GM12878 (cell line): ENCODE measurements at regions not wholly inside any gene's neighbourhood (a gene's known extent, or its start where the extent isn't known, plus 50 kb on each side); places are given as distances from the start of the nearest gene placed in this dataset.

Experiments
- ATAC-seq: fragments of 200-7000 bp; cut with Tn5 transposase; 3 replicates; pipeline ENCODE4 v1.9.1; 2020; ENCODE audit warnings: mild to moderate bottlenecking, moderate library complexity
- BruUV-seq: library from RNA; stranded (reverse); fragments of 400-500 nt; replicated peaks from 2 replicates; lab custom pipeline; 2021; lab: Mats Ljungman, UMichigan
- CTCF ChIA-PET: fragments of 300-600 bp; sonication (Branson Sonifier 250); formaldehyde crosslinking; extraction: SDS; loops from one replicate; lab custom pipeline; 2021; ENCODE audit warnings: inconsistent platforms; lab: Yijun Ruan, JAX
- POLR2A ChIA-PET: fragments of 350-600 bp; formaldehyde crosslinking; extraction: SDS; loops from one replicate; lab custom pipeline; 2021; ENCODE audit warnings: inconsistent platforms; lab: Charles Lee
- RAD21 ChIA-PET: fragments of 300-600 bp; sonication (Branson Sonifier 250); formaldehyde crosslinking; loops from one replicate; lab custom pipeline; 2023; ENCODE audit warnings: antibody characterized with exemption; ENCODE audit not compliant: unreplicated experiment; lab: Charles Lee
- SMC1A ChIA-PET: fragments of 300-600 bp; sonication (Branson Sonifier 250); formaldehyde crosslinking; loops from one replicate; lab custom pipeline; 2023; ENCODE audit not compliant: unreplicated experiment, uncharacterized antibody; lab: Charles Lee
- DNase-seq: peaks from one replicate; pipeline ENCODE4 v3.0.0-alpha.2; 2011; ENCODE audit warnings: low read depth, low spot score
- FAIRE-seq: peaks from 3 replicates; lab custom pipeline; 2011; peaks lifted over from hg19 to GRCh38; lab: Jason Lieb, UNC
- H2AFZ ChIP-seq: 2 replicates; pipeline ENCODE4 v1.6.0; 2011; ENCODE audit warnings: low read depth, low read length, control low read depth; ENCODE audit not compliant: control insufficient read depth
- H3K27ac ChIP-seq: 2 replicates; pipeline ENCODE4 v1.5.1; 2011; ENCODE audit warnings: control low read depth; ENCODE audit not compliant: control insufficient read depth, insufficient read depth
- H3K27me3 ChIP-seq, 2 experiments: replicated peaks in 1 of 2; 2 replicates each; pipeline versions ENCODE4 v1.6.0 to v1.6.1; 2011; ENCODE audit warnings: low read length in 1 of 2; ENCODE audit not compliant: control insufficient read depth in 2 of 2, insufficient read depth in 2 of 2
- H3K36me3 ChIP-seq, 2 experiments: 2 replicates each; pipeline ENCODE4 v1.5.1; 2011; ENCODE audit warnings: low read length in 1 of 2; ENCODE audit not compliant: control insufficient read depth in 2 of 2, insufficient read depth in 2 of 2
- H3K4me1 ChIP-seq: 2 replicates; pipeline ENCODE4 v1.6.1; 2011; ENCODE audit warnings: mild to moderate bottlenecking, low read length, moderate library complexity, mixed read lengths; ENCODE audit not compliant: control insufficient read depth, insufficient read depth
- H3K4me2 ChIP-seq: 2 replicates; pipeline ENCODE4 v1.6.0; 2011; ENCODE audit warnings: control low read depth; ENCODE audit not compliant: control insufficient read depth, insufficient read depth
- H3K4me3 ChIP-seq: fragments of 200-600 bp; sonication (generic); 2 replicates; pipeline ENCODE4 v1.5.1; 2016
- H3K79me2 ChIP-seq: 2 replicates; pipeline ENCODE4 v1.6.0; 2011; ENCODE audit warnings: low read length; ENCODE audit not compliant: control insufficient read depth, insufficient read depth
- H3K9ac ChIP-seq: 2 replicates; pipeline ENCODE4 v1.8.0; 2011; ENCODE audit warnings: low read length, control low read depth, mixed read lengths; ENCODE audit not compliant: control insufficient read depth, insufficient read depth
- H3K9me3 ChIP-seq: replicated peaks from 3 replicates; pipeline ENCODE4 v1.5.1; 2011; ENCODE audit warnings: mild to moderate bottlenecking, low read length; ENCODE audit not compliant: control insufficient read depth, insufficient read depth
- H4K20me1 ChIP-seq: 2 replicates; pipeline ENCODE4 v1.6.0; 2011; ENCODE audit not compliant: control insufficient read depth, insufficient read depth
- IRF4 ChIP-seq: IDR thresholded peaks from 2 replicates; pipeline ENCODE4 v1.6.1; 2011; ENCODE audit warnings: low read depth, low read length
- JUNB ChIP-seq: IDR thresholded peaks from 2 replicates; pipeline ENCODE4 v1.6.1; 2016; ENCODE audit warnings: antibody characterized with exemption, mild to moderate bottlenecking
- SIX5 ChIP-seq: IDR thresholded peaks from 2 replicates; pipeline ENCODE4 v1.6.1; 2011; ENCODE audit warnings: mild to moderate bottlenecking, low read depth, low read length, moderate library complexity; ENCODE audit not compliant: severe bottlenecking
- ZNF24 ChIP-seq: fragments of 450-650 bp; IDR thresholded peaks from 2 replicates; pipeline ENCODE4 v1.6.1; 2017; ENCODE audit warnings: antibody characterized with exemption, mild to moderate bottlenecking
- WGBS: methylation state at CpG from one replicate; pipeline ENCODE4 v1.1.6; 2016; ENCODE audit warnings: low lambda C conversion rate; ENCODE audit not compliant: insufficient replicate concordance, insufficient coverage; ENCODE audit errors: missing lambda C conversion rate; 5-methylcytosine and 5-hydroxymethylcytosine counted together
- in situ Hi-C: fragments of 300-500 bp; cut with MboI; formaldehyde crosslinking; loops from 9 replicates; pipeline ENCODE4 v1.14.3; 2018; ENCODE audit warnings: mixed read lengths
- intact Hi-C: fragments of 100-400 bp; cut with micrococcal nuclease; formaldehyde crosslinking; loops from one replicate; pipeline ENCODE4 v1.14.2; 2022; ENCODE audit not compliant: unreplicated experiment
- TF ChIP-seq, protein P1 (sequence below): IDR thresholded peaks from 2 replicates; pipeline ENCODE4 v1.6.1; 2012; ENCODE audit warnings: mild to moderate bottlenecking, low read depth, low read length
- TF ChIP-seq, protein P2 (sequence below): IDR thresholded peaks from 2 replicates; pipeline ENCODE4 v1.6.1; 2012; ENCODE audit warnings: low read depth, low read length, improper control_type of control experiment
- TF ChIP-seq, protein P3 (sequence below): fragments of 450-650 bp; formaldehyde crosslinking; IDR thresholded peaks from 2 replicates; pipeline ENCODE4 v1.4.0; 2022; ENCODE audit warnings: mild to moderate bottlenecking, moderate library complexity

DNA sequence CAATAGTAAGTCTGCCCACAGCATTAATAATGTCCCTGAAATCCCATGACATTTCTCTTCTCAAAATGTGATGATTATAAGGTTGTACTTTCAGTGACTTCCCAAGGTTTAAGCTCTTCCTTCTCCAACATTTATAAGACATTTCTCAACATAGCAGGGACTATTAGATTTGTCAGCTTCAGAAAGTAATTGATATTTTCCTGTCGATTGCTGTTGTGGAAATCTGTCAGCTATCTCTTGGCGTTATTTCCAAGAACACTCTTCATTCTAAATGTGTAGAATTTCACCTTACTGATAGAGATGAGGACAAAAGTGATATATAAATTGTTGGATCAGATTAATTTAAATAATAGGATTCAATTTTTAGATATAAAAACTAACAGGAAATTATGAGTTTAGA lies 149.7 kb upstream of the IMPG1 start (continued):
- TF ChIP-seq, protein P1, sequence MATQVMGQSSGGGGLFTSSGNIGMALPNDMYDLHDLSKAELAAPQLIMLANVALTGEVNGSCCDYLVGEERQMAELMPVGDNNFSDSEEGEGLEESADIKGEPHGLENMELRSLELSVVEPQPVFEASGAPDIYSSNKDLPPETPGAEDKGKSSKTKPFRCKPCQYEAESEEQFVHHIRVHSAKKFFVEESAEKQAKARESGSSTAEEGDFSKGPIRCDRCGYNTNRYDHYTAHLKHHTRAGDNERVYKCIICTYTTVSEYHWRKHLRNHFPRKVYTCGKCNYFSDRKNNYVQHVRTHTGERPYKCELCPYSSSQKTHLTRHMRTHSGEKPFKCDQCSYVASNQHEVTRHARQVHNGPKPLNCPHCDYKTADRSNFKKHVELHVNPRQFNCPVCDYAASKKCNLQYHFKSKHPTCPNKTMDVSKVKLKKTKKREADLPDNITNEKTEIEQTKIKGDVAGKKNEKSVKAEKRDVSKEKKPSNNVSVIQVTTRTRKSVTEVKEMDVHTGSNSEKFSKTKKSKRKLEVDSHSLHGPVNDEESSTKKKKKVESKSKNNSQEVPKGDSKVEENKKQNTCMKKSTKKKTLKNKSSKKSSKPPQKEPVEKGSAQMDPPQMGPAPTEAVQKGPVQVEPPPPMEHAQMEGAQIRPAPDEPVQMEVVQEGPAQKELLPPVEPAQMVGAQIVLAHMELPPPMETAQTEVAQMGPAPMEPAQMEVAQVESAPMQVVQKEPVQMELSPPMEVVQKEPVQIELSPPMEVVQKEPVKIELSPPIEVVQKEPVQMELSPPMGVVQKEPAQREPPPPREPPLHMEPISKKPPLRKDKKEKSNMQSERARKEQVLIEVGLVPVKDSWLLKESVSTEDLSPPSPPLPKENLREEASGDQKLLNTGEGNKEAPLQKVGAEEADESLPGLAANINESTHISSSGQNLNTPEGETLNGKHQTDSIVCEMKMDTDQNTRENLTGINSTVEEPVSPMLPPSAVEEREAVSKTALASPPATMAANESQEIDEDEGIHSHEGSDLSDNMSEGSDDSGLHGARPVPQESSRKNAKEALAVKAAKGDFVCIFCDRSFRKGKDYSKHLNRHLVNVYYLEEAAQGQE: no peak
- TF ChIP-seq, protein P2, sequence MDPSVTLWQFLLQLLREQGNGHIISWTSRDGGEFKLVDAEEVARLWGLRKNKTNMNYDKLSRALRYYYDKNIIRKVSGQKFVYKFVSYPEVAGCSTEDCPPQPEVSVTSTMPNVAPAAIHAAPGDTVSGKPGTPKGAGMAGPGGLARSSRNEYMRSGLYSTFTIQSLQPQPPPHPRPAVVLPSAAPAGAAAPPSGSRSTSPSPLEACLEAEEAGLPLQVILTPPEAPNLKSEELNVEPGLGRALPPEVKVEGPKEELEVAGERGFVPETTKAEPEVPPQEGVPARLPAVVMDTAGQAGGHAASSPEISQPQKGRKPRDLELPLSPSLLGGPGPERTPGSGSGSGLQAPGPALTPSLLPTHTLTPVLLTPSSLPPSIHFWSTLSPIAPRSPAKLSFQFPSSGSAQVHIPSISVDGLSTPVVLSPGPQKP: no peak
- TF ChIP-seq IRF4 (no peak), ZNF24 (no peak), SIX5 (no peak)
- TF ChIP-seq, all 136 proteins: peak for 0

DNA sequence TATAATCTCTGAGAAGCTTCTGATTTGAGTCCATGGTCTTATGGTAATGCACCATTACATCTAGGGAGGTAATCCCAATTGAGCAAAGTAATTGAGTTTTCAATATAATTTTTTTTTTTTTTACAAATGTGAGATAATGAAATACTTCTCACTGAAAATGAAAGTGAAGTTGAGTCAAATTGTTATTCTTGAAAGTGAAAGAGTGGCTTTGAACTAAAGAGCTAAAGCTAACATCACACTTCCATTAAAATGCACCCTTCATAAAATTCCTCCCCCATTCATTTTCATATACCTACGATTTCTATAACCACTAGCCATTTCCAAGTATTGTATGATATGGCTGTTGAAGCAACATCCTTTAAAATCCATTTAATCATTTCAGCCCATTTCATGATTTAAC lies 149.1 kb upstream of the IMPG1 start:
- no peak overlapping the region for H3K4me3 ChIP-seq
- H3K36me3 ChIP-seq: no peaks in the 10 kb centered on the region
- H2AFZ ChIP-seq: no peak overlapping the region
- no peaks in the 10 kb centered on the region for H3K9me3 ChIP-seq
- RAD21 ChIA-PET: no interaction called here
- WGBS: 0% methylated on average over 1 of the region's 1 CpG
- no peaks in the 10 kb centered on the region for H3K79me2 ChIP-seq
- SMC1A ChIA-PET: no interaction called here
- no peak overlapping the region for H3K27ac ChIP-seq
- FAIRE-seq: no peak
- no peak overlapping the region for H3K4me2 ChIP-seq
- H3K9ac ChIP-seq: no peak overlapping the region
- ATAC-seq: peak; percentile 56
- TF ChIP-seq, protein P3, sequence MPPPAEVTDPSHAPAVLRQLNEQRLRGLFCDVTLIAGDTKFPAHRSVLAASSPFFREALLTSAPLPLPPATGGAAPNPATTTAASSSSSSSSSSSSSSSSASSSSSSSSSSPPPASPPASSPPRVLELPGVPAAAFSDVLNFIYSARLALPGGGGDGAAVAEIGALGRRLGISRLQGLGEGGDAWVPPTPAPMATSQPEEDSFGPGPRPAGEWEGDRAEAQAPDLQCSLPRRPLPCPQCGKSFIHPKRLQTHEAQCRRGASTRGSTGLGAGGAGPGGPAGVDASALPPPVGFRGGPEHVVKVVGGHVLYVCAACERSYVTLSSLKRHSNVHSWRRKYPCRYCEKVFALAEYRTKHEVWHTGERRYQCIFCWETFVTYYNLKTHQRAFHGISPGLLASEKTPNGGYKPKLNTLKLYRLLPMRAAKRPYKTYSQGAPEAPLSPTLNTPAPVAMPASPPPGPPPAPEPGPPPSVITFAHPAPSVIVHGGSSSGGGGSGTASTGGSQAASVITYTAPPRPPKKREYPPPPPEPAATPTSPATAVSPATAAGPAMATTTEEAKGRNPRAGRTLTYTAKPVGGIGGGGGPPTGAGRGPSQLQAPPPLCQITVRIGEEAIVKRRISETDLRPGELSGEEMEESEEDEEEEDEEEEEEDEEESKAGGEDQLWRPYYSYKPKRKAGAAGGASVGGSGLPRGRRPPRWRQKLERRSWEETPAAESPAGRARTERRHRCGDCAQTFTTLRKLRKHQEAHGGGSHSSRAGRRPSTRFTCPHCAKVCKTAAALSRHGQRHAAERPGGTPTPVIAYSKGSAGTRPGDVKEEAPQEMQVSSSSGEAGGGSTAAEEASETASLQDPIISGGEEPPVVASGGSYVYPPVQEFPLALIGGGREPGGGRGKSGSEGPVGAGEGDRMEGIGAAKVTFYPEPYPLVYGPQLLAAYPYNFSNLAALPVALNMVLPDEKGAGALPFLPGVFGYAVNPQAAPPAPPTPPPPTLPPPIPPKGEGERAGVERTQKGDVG (CRISPR knock-in tag): no peak
- peak; percentile 40 for TF ChIP-seq JUNB
- intact Hi-C loops (no loop called here), in situ Hi-C loops (no loop called here)
- H3K4me1 ChIP-seq: no peaks in the 10 kb centered on the region
- no peaks in the 10 kb centered on the region for H4K20me1 ChIP-seq
- no peak for DNase-seq
- POLR2A ChIA-PET: interaction anchor here (0.6 kb wide), 1 partner anchor 713 kb away, joined by 3 read pairs; no protein-coding TSS in a partner anchor
- BruUV-seq: no TSS peak
- no peaks in the 10 kb centered on the region for H3K27me3 ChIP-seq
- CTCF ChIA-PET: interaction anchor here (0.7 kb wide), 1 partner anchor 100 kb away, joined by 3 read pairs; no protein-coding TSS in a partner anchor
